ENCODE measurements at regions not wholly inside any gene's neighbourhood (a gene's known extent, or its start where the extent isn't known, plus 50 kb on each side); places are given as distances from the start of the nearest gene placed in this dataset.
"Not testable (repeated sequence)": the region's sequence is repeated elsewhere in the genome, so short reads cannot be mapped to it uniquely, and the experiment has no call there.

GRCh38 chr18:60134806-60135205 lies 235.0 kb downstream of the PMAIP1 start:
- DNase-seq, result no peak

- DNase-seq, result no peak
Measured at GRCh38 chr18:60130284-60130683, 230.5 kb downstream of the PMAIP1 start.

GRCh38 chr18:60123031-60123430 lies 223.2 kb downstream of the PMAIP1 start:
- no peak for DNase-seq

GRCh38 chr18:60122339-60122738 lies 222.5 kb downstream of the PMAIP1 start:
- DNase-seq, result no peak

- DNase-seq, result no peak
Measured at GRCh38 chr18:60120231-60120750, 220.5 kb downstream of the PMAIP1 start.

- no peak for DNase-seq
Measured at GRCh38 chr18:60117321-60117720, 217.5 kb downstream of the PMAIP1 start.

GRCh38 chr18:60113396-60113795 lies 213.6 kb downstream of the PMAIP1 start:
- DNase-seq, result no peak

- no peak for DNase-seq
Measured at GRCh38 chr18:60112369-60112768, 212.6 kb downstream of the PMAIP1 start.

GRCh38 chr18:60111525-60111924 lies 211.7 kb downstream of the PMAIP1 start:
- no peak for DNase-seq

- DNase-seq, result no peak
Measured at GRCh38 chr18:60110836-60111235, 211.0 kb downstream of the PMAIP1 start.

GRCh38 chr18:60100778-60101177 lies 201.0 kb downstream of the PMAIP1 start:
- no peak for DNase-seq

- no peak for DNase-seq
Measured at GRCh38 chr18:60099709-60100108, 199.9 kb downstream of the PMAIP1 start.

- no peak for DNase-seq
Measured at GRCh38 chr18:60096428-60096827, 196.6 kb downstream of the PMAIP1 start.

GRCh38 chr18:60092073-60092472 lies 192.3 kb downstream of the PMAIP1 start:
- DNase-seq, result no peak

- DNase-seq, result no peak
Measured at GRCh38 chr18:60090170-60090569, 190.4 kb downstream of the PMAIP1 start.

GRCh38 chr18:60082790-60083189 lies 183.0 kb downstream of the PMAIP1 start:
- DNase-seq, result no peak

- DNase-seq, result no peak
Measured at GRCh38 chr18:60082282-60082681, 182.5 kb downstream of the PMAIP1 start.

- no peak for DNase-seq
Measured at GRCh38 chr18:60075477-60075876, 175.7 kb downstream of the PMAIP1 start.

- no peak for DNase-seq
Measured at GRCh38 chr18:60070631-60071030, 170.8 kb downstream of the PMAIP1 start.

GRCh38 chr18:60069145-60069544 lies 169.3 kb downstream of the PMAIP1 start:
- no peak for DNase-seq

- no peak for DNase-seq
Measured at GRCh38 chr18:60067426-60068210, 167.8 kb downstream of the PMAIP1 start.

- no peak for DNase-seq
Measured at GRCh38 chr18:60066219-60066975, 166.6 kb downstream of the PMAIP1 start.

GRCh38 chr18:60064271-60064670 lies 164.5 kb downstream of the PMAIP1 start:
- DNase-seq, result no peak

GRCh38 chr18:60062831-60063230 lies 163.0 kb downstream of the PMAIP1 start:
- DNase-seq, result not testable (repeated sequence)
